ENCODE measurements at regions not wholly inside any gene's neighbourhood (a gene's known extent, or its start where the extent isn't known, plus 50 kb on each side); places are given as distances from the start of the nearest gene placed in this dataset.

DNA sequence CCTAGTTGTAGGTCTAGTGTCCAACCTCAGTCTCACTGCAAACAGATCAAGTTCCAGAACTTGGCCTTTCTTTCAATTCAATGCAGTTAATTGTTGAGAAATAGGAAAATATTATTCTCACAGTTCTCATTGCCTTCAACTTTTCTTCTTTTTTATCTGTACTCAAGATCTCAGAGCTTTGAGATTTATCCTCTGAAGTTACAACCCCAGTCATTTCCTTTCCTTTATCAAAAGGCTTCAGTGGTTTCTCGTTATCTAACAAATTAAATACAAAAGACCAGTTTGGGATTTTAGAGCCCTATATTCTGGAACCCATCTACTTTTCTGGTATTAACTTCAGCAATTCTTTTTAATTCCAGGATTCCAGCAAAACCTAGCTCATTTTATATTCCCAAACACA lies 130.2 kb downstream of the TMA16 start:
- no peak for TF ChIP-seq CTCF (IDR thresholded peaks at IDR 0.05)
- TF ChIP-seq POLR2AphosphoS5 (IDR thresholded peaks at IDR 0.05) = no peak
- TF ChIP-seq EP300 (IDR thresholded peaks at IDR 0.05) = no peak

Measured in stomach (tissue), 4 donors.